H1 (cell line): ENCODE measurements at regions not wholly inside any gene's neighbourhood (a gene's known extent, or its start where the extent isn't known, plus 50 kb on each side); places are given as distances from the start of the nearest gene placed in this dataset.

ENCODE experiments used
- HDAC2 ChIP-seq, 2 experiments: fragments of 300-600 bp in 1 of 2; sonication (generic) in 1 of 2; IDR thresholded peaks; 2 replicates each; pipeline ENCODE4 v1.6.1; 2011 to 2012; ENCODE audit warnings: low read depth in 2 of 2, low read length in 2 of 2, mild to moderate bottlenecking in 2 of 2, moderate library complexity in 2 of 2, borderline replicate concordance in 1 of 2, inconsistent platforms in 1 of 2
- TF ChIP-seq, protein P1 (sequence below), 3 experiments: IDR thresholded peaks; 1 replicate in 2 of 3; 2 replicates in 1 of 3; pipeline versions ENCODE4 v1.5.1 to v1.6.1; 2011; ENCODE audit warnings: low read length in 3 of 3, mild to moderate bottlenecking in 3 of 3, inconsistent platforms in 2 of 3, low read depth in 1 of 3, moderate library complexity in 1 of 3; ENCODE audit not compliant: insufficient read depth in 1 of 3; ENCODE audit errors: control extremely low read depth in 1 of 3

DNA sequence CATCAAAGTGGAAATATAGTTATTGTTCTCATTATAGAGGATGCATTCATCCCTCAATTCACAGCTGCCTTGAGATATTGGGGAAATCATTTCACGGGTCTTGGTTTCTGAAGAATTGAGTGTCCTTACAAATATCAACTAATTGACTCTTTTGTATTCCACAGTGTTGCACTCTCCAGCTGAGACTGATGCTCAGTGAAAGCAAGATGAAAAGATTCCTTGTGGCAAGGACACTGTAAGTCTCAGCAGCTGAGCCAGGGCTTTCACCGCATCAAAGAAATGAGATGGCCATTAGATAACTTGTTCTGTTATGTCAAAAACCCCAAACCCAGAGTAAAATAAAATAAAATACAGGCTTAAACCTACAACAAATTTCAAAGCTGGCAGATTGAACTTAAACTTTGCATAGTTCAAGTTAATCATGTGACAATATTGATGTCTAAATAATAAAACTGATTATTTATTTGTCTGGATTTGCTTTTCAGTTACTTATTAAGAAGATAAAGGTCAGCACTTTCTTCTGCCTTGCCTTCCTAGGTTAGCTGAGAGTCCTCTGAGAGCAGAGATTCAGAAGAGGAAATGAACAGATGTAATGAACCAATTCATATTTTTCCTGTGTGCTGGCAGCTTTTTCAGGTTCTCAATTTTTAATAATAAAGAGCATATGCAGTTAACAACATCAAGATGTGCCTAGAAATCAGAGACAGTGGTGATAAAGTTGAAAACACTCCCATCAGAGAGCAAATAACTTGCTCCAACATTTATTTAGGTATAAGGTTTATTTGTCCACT lies 82.4 kb upstream of the SMLR1 start (continued):
- TF ChIP-seq, protein P1, sequence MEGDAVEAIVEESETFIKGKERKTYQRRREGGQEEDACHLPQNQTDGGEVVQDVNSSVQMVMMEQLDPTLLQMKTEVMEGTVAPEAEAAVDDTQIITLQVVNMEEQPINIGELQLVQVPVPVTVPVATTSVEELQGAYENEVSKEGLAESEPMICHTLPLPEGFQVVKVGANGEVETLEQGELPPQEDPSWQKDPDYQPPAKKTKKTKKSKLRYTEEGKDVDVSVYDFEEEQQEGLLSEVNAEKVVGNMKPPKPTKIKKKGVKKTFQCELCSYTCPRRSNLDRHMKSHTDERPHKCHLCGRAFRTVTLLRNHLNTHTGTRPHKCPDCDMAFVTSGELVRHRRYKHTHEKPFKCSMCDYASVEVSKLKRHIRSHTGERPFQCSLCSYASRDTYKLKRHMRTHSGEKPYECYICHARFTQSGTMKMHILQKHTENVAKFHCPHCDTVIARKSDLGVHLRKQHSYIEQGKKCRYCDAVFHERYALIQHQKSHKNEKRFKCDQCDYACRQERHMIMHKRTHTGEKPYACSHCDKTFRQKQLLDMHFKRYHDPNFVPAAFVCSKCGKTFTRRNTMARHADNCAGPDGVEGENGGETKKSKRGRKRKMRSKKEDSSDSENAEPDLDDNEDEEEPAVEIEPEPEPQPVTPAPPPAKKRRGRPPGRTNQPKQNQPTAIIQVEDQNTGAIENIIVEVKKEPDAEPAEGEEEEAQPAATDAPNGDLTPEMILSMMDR (IDR thresholded peaks at IDR 0.05; ENCODE audit: control extremely low read depth in 1 of 3, insufficient read depth in 1 of 3, low read depth in 1 of 3, low read length in 3 of 3), result no peak
- no peak for TF ChIP-seq HDAC2 (IDR thresholded peaks at IDR 0.05; ENCODE audit: borderline replicate concordance in 1 of 2, low read depth in 2 of 2, low read length in 2 of 2)
